ENCODE measurements at regions not wholly inside any gene's neighbourhood (a gene's known extent, or its start where the extent isn't known, plus 50 kb on each side); places are given as distances from the start of the nearest gene placed in this dataset.

DNA sequence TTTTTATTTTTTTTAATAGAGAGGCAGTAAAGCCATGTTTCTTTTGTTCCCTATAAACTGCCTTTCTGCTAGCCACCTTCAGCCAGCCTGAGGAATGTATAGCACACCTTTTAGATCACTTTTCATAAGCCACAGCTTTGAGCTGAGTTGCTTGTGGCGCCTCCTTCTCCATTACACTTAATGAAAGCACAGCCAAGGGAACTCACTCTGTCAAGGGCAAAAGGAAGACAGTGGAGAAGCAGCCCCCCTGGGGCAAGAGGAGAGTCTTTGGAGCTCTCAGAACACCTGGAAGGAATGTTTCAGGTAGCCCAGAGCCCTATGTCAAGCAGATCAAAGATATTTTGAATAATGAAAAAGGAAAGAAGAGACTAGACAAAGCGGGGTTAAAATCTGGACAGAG, 235.1 kb downstream of the CLIC5 start:
- TF ChIP-seq SP1 (IDR thresholded peaks at IDR 0.05) (no peak), ELF4 (IDR thresholded peaks at IDR 0.05) (no peak), HDGF (IDR thresholded peaks at IDR 0.05; ENCODE audit: borderline replicate concordance) (no peak), TARDBP (IDR thresholded peaks at IDR 0.05) (no peak), FOXA1 (IDR thresholded peaks at IDR 0.05) (no peak), L3MBTL2 (conservative IDR thresholded peaks at IDR 0.05) (no peak), ZNF384 (IDR thresholded peaks at IDR 0.05) (no peak), BHLHE40 (IDR thresholded peaks at IDR 0.05; ENCODE audit: borderline replicate concordance) (no peak), SUZ12 (IDR thresholded peaks at IDR 0.05) (no peak)
- TF ChIP-seq, protein P1, sequence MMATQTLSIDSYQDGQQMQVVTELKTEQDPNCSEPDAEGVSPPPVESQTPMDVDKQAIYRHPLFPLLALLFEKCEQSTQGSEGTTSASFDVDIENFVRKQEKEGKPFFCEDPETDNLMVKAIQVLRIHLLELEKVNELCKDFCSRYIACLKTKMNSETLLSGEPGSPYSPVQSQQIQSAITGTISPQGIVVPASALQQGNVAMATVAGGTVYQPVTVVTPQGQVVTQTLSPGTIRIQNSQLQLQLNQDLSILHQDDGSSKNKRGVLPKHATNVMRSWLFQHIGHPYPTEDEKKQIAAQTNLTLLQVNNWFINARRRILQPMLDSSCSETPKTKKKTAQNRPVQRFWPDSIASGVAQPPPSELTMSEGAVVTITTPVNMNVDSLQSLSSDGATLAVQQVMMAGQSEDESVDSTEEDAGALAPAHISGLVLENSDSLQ (IDR thresholded peaks at IDR 0.05) = no peak
